Activated naive CD4-positive, alpha-beta T cell (primary cell): ENCODE measurements at regions not wholly inside any gene's neighbourhood (a gene's known extent, or its start where the extent isn't known, plus 50 kb on each side); places are given as distances from the start of the nearest gene placed in this dataset.
"Not testable (repeated sequence)": the region's sequence is repeated elsewhere in the genome, so short reads cannot be mapped to it uniquely, and the experiment has no call there.

Experiments used
- DNase-seq, 4 experiments: peaks; one replicate each; lab custom pipeline; 2025; lab: John Stamatoyannopoulos, UW

GRCh38 chr4:66929748-66930147 is 615.6 kb downstream of the CENPC start:
- DNase-seq, result no peak

- DNase-seq, result not testable (repeated sequence)
These were observed 616.4 kb downstream of the CENPC start for GRCh38 chr4:66928881-66929280.

GRCh38 chr4:66927937-66928336 is 617.4 kb downstream of the CENPC start:
- DNase-seq, result no peak

GRCh38 chr4:66926687-66927086 is 618.6 kb downstream of the CENPC start:
- DNase-seq, result no peak

- no peak for DNase-seq
These were observed 622.0 kb downstream of the CENPC start for GRCh38 chr4:66923081-66923865.

- DNase-seq, result no peak
These were observed 623.9 kb downstream of the CENPC start for GRCh38 chr4:66921433-66921832.

- DNase-seq, result no peak
These were observed 624.8 kb downstream of the CENPC start for GRCh38 chr4:66920514-66920913.

GRCh38 chr4:66911880-66912279 is 633.4 kb downstream of the CENPC start:
- DNase-seq, result no peak

GRCh38 chr4:66906314-66906713 is 639.0 kb downstream of the CENPC start:
- DNase-seq, result no peak

- no peak for DNase-seq
These were observed 645.8 kb downstream of the CENPC start for GRCh38 chr4:66899422-66900065.

GRCh38 chr4:66893807-66894206 is 651.5 kb downstream of the CENPC start:
- DNase-seq, result no peak

- DNase-seq, result no peak
These were observed 658.2 kb downstream of the CENPC start for GRCh38 chr4:66887061-66887460.

- no peak for DNase-seq
These were observed 659.7 kb downstream of the CENPC start for GRCh38 chr4:66885501-66886165.

- no peak for DNase-seq
These were observed 668.4 kb downstream of the CENPC start for GRCh38 chr4:66876946-66877345.

GRCh38 chr4:66872661-66873060 is 672.6 kb downstream of the CENPC start:
- no peak for DNase-seq

GRCh38 chr4:66863481-66863880 is 681.8 kb downstream of the CENPC start:
- no peak for DNase-seq

- no peak for DNase-seq
These were observed 689.3 kb downstream of the CENPC start for GRCh38 chr4:66855956-66856355.

- no peak for DNase-seq
These were observed 691.5 kb downstream of the CENPC start for GRCh38 chr4:66853845-66854244.

- DNase-seq, result no peak
These were observed 692.5 kb downstream of the CENPC start for GRCh38 chr4:66852843-66853242.

- DNase-seq, result no peak
These were observed 695.7 kb downstream of the CENPC start for GRCh38 chr4:66849596-66849995.

GRCh38 chr4:66842724-66843088 is 702.6 kb downstream of the CENPC start:
- DNase-seq, result no peak

- DNase-seq, result no peak
These were observed 703.1 kb downstream of the CENPC start for GRCh38 chr4:66842026-66842723.

- DNase-seq, result no peak
These were observed 705.1 kb downstream of the CENPC start for GRCh38 chr4:66840178-66840577.
